ENCODE measurements at regions not wholly inside any gene's neighbourhood (a gene's known extent, or its start where the extent isn't known, plus 50 kb on each side); places are given as distances from the start of the nearest gene placed in this dataset.

- TF ChIP-seq CTCF (IDR thresholded peaks at IDR 0.05; ENCODE audit: low read length) (no peak), EZH2 (IDR thresholded peaks at IDR 0.05; ENCODE audit: borderline replicate concordance, low read length) (no peak)
Measured at GRCh38 chr13:22316494-22317025, 645.7 kb downstream of the FGF9 start.
